Tongue (tissue), 2 donors: ENCODE measurements at regions not wholly inside any gene's neighbourhood (a gene's known extent, or its start where the extent isn't known, plus 50 kb on each side); places are given as distances from the start of the nearest gene placed in this dataset. TPM values are rescaled to one million over a fixed set of nuclear protein-coding genes. Genes with fewer than 3 reads are reported as not detected.

Experiments used
- DNase-seq: peaks from one replicate; pipeline ENCODE4 v3.0.0-alpha.2; 2015
- small RNA-seq: library from RNA; depleted of rRNA; stranded (forward); fragments of <200 nt; gene quantifications from one replicate; pipeline ENCODE3, GENCODE V24; 2014; ENCODE audit warnings: low replicate concordance

DNA sequence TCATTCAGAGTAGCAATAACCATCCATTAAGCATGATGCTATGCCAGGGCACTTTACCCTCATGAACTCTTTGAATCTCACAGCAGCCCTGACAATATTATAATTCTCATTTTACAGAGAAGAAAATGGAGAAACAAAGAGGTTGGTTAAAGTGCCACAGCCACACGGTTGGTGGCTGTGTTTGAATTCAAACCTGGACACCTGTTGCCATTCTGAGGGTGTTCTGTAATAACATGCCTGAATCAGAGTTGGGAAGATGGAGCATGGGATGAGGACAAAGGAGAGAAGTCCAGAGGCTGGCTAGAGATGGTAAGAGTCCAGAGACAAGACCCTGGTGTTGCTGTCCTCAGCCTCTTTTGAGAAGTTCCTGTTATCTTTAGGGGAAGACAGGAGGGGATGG is 127.7 kb downstream of the DHX35 start:
- DNase-seq = no peak

Small RNAs in the stretch of these regions (small RNA-seq; reads per million reads assigned to genes)
- gene RN7SL680P = not detected
